ENCODE measurements at regions not wholly inside any gene's neighbourhood (a gene's known extent, or its start where the extent isn't known, plus 50 kb on each side); places are given as distances from the start of the nearest gene placed in this dataset.

- TF ChIP-seq RXRA (IDR thresholded peaks at IDR 0.05; ENCODE audit: borderline replicate concordance, low read depth) = no peak
- TF ChIP-seq RFX5 (IDR thresholded peaks at IDR 0.05; ENCODE audit: low read length) = no peak
- TF ChIP-seq SIN3A (IDR thresholded peaks at IDR 0.05; ENCODE audit: borderline replicate concordance, low read depth, low read length) = no peak
- TF ChIP-seq ELF1 (IDR thresholded peaks at IDR 0.05) = no peak
- TF ChIP-seq REST (IDR thresholded peaks at IDR 0.05; ENCODE audit: low read depth, low read length) = no peak
- TF ChIP-seq SMC3 (IDR thresholded peaks at IDR 0.05; ENCODE audit: low read depth, low read length) = no peak
- no peak for TF ChIP-seq POLR2AphosphoS5 (IDR thresholded peaks at IDR 0.05; ENCODE audit: low read depth, low read length)
- no peak for TF ChIP-seq EP300 (IDR thresholded peaks at IDR 0.05; ENCODE audit: borderline replicate concordance in 1 of 2, low read depth in 1 of 2, low read length in 1 of 2)
- TF ChIP-seq CTCF (IDR thresholded peaks at IDR 0.05) = no peak
- TF ChIP-seq NRF1 (IDR thresholded peaks at IDR 0.05; ENCODE audit: low read depth, low read length) = no peak
- no peak for TF ChIP-seq RCOR1 (IDR thresholded peaks at IDR 0.05; ENCODE audit: low read length)
- no peak for TF ChIP-seq IRF3 (IDR thresholded peaks at IDR 0.05; ENCODE audit: low read depth, low read length)
- TF ChIP-seq FOXJ3 (CRISPR knock-in tag; IDR thresholded peaks at IDR 0.05) = no peak
- TF ChIP-seq TEAD4 (IDR thresholded peaks at IDR 0.05; ENCODE audit: borderline replicate concordance, insufficient read depth) = no peak
- no peak for TF ChIP-seq GATA2 (CRISPR knock-in tag; IDR thresholded peaks at IDR 0.05)
- TF ChIP-seq MAX (IDR thresholded peaks at IDR 0.05; ENCODE audit: low read depth) = no peak
- no peak for TF ChIP-seq CHD2 (IDR thresholded peaks at IDR 0.05; ENCODE audit: low read length, partially characterized antibody)
- no peak for TF ChIP-seq FOSL2 (IDR thresholded peaks at IDR 0.05; ENCODE audit: borderline replicate concordance, low read depth)
- no peak overlapping the region for H3K4me3 ChIP-seq (ENCODE audit: low read depth in 2 of 2, low read length in 1 of 2)
- H3F3A ChIP-seq (replicated peaks; ENCODE audit: insufficient read depth) = no peaks in the 10 kb centered on the region
- WGBS (ENCODE audit: low lambda C conversion rate) = 78% methylated on average over 4 of the region's 4 CpGs
- H3K27me3 ChIP-seq (ENCODE audit: insufficient read depth) = no peaks in the 10 kb centered on the region
- ChIA-PET POLR2A (no interaction called here), CTCF (interaction anchor here (0.6 to 3.8 kb wide), 2 partner anchors 12 to 204 kb away, joined by 4 to 18 read pairs; no protein-coding TSS in a partner anchor)
- DNase-seq = no peak
- no peak overlapping the region for H2AFZ ChIP-seq (ENCODE audit: low read depth)
- no peaks in the 10 kb centered on the region for H3K9me2 ChIP-seq
- H4K20me1 ChIP-seq (ENCODE audit: insufficient read depth) = no peaks in the 10 kb centered on the region
- no peaks in the 10 kb centered on the region for H3K36me3 ChIP-seq (replicated peaks in 1 of 2; ENCODE audit: control insufficient read depth in 1 of 2, insufficient read depth in 2 of 2, low read length in 1 of 2)
- H3K9me3 ChIP-seq = no peaks in the 10 kb centered on the region
- peaks cover 5 to 32% of the 10 kb centered on the region in 2 experiments; a peak in 3 of 4 replicates for H3K4me1 ChIP-seq (ENCODE audit: control insufficient read depth in 1 of 2, insufficient read depth in 2 of 2, low read depth in 1 of 2, low read length in 1 of 2)
- H3K27ac ChIP-seq (ENCODE audit: low read depth in 2 of 2, low read length in 1 of 2) = no peak overlapping the region
- H3K79me2 ChIP-seq (ENCODE audit: insufficient read depth) = no peaks in the 10 kb centered on the region
- no peak overlapping the region for H3K9ac ChIP-seq
- H3K4me2 ChIP-seq = no peak overlapping the region
These were observed 50.0 kb upstream of the BCL2L14 start for GRCh38 chr12:12020762-12021161.
